ENCODE measurements at regions not wholly inside any gene's neighbourhood (a gene's known extent, or its start where the extent isn't known, plus 50 kb on each side); places are given as distances from the start of the nearest gene placed in this dataset.

- no peak for DNase-seq (ENCODE audit: extremely low spot score)
Measured at GRCh38 chr10:52631648-52632047, 140.9 kb downstream of the MBL2 start.

GRCh38 chr10:52632591-52632990 lies 140.0 kb downstream of the MBL2 start:
- no peak for DNase-seq (ENCODE audit: extremely low spot score)

More at GRCh38 chr10:52631648-52632047, 140.9 kb downstream of the MBL2 start:
- Histone ChIP-seq H3K4me3 (ENCODE audit: low read depth, low read length) (no peak overlapping the region), H3K36me3 (ENCODE audit: insufficient read depth) (no peaks in the 10 kb centered on the region), H3K27ac (ENCODE audit: low read depth) (no peak overlapping the region), H3K4me1 (ENCODE audit: insufficient read depth) (no peaks in the 10 kb centered on the region)

GRCh38 chr10:52633266-52633665 lies 139.3 kb downstream of the MBL2 start:
- Histone ChIP-seq H3K4me1 (ENCODE audit: insufficient read depth) (no peaks in the 10 kb centered on the region), H3K36me3 (ENCODE audit: insufficient read depth) (no peaks in the 10 kb centered on the region), H3K4me3 (ENCODE audit: low read depth, low read length) (no peak overlapping the region), H3K27ac (ENCODE audit: low read depth) (no peak overlapping the region)
- 51% methylated on average over 2 of the region's 2 CpGs for WGBS
- DNase-seq (ENCODE audit: extremely low spot score) = no peak

More at GRCh38 chr10:52632591-52632990, 140.0 kb downstream of the MBL2 start:
- no peaks in the 10 kb centered on the region for H3K4me1 ChIP-seq (ENCODE audit: insufficient read depth)
- no peak overlapping the region for H3K4me3 ChIP-seq (ENCODE audit: low read depth, low read length)
- WGBS = 31% methylated on average over 3 of the region's 3 CpGs
- H3K36me3 ChIP-seq (ENCODE audit: insufficient read depth) = no peaks in the 10 kb centered on the region
- no peak overlapping the region for H3K27ac ChIP-seq (ENCODE audit: low read depth)

- Histone ChIP-seq H3K36me3 (ENCODE audit: insufficient read depth) (no peaks in the 10 kb centered on the region), H3K4me3 (ENCODE audit: low read depth, low read length) (no peak overlapping the region), H3K4me1 (ENCODE audit: insufficient read depth) (no peaks in the 10 kb centered on the region), H3K27ac (ENCODE audit: low read depth) (no peak overlapping the region)
- DNase-seq (ENCODE audit: extremely low spot score) = no peak
- WGBS = 47% methylated on average over 1 of the region's 1 CpG
Measured at GRCh38 chr10:52635651-52636050, 136.9 kb downstream of the MBL2 start.

- H3K36me3 ChIP-seq (ENCODE audit: insufficient read depth) = no peaks in the 10 kb centered on the region
- no peak overlapping the region for H3K4me3 ChIP-seq (ENCODE audit: low read depth, low read length)
- DNase-seq (ENCODE audit: extremely low spot score) = no peak
- no peaks in the 10 kb centered on the region for H3K4me1 ChIP-seq (ENCODE audit: insufficient read depth)
- no peak overlapping the region for H3K27ac ChIP-seq (ENCODE audit: low read depth)
Measured at GRCh38 chr10:52636874-52637273, 135.7 kb downstream of the MBL2 start.

GRCh38 chr10:52637592-52637991 lies 135.0 kb downstream of the MBL2 start:
- Histone ChIP-seq H3K36me3 (ENCODE audit: insufficient read depth) (no peaks in the 10 kb centered on the region), H3K4me3 (ENCODE audit: low read depth, low read length) (no peak overlapping the region), H3K4me1 (ENCODE audit: insufficient read depth) (no peaks in the 10 kb centered on the region), H3K27ac (ENCODE audit: low read depth) (no peak overlapping the region)
- no peak for DNase-seq (ENCODE audit: extremely low spot score)
- WGBS = 71% methylated on average over 1 of the region's 1 CpG

- Histone ChIP-seq H3K4me3 (ENCODE audit: low read depth, low read length) (no peak overlapping the region), H3K27ac (ENCODE audit: low read depth) (no peak overlapping the region), H3K36me3 (ENCODE audit: insufficient read depth) (no peaks in the 10 kb centered on the region), H3K4me1 (ENCODE audit: insufficient read depth) (no peaks in the 10 kb centered on the region)
- DNase-seq (ENCODE audit: extremely low spot score) = no peak
- 1% methylated on average over 1 of the region's 1 CpG for WGBS
Measured at GRCh38 chr10:52639652-52640051, 132.9 kb downstream of the MBL2 start.

- 62% methylated on average over 4 of the region's 4 CpGs for WGBS
- Histone ChIP-seq H3K27ac (ENCODE audit: low read depth) (no peak overlapping the region), H3K36me3 (ENCODE audit: insufficient read depth) (no peaks in the 10 kb centered on the region), H3K4me1 (ENCODE audit: insufficient read depth) (no peaks in the 10 kb centered on the region), H3K4me3 (ENCODE audit: low read depth, low read length) (no peak overlapping the region)
- DNase-seq (ENCODE audit: extremely low spot score) = no peak
Measured at GRCh38 chr10:52642208-52642607, 130.4 kb downstream of the MBL2 start.

- no peaks in the 10 kb centered on the region for H3K36me3 ChIP-seq (ENCODE audit: insufficient read depth)
- no peak overlapping the region for H3K4me3 ChIP-seq (ENCODE audit: low read depth, low read length)
- DNase-seq (ENCODE audit: extremely low spot score) = no peak
- no peak overlapping the region for H3K27ac ChIP-seq (ENCODE audit: low read depth)
- H3K4me1 ChIP-seq (ENCODE audit: insufficient read depth) = no peaks in the 10 kb centered on the region
- WGBS = 37% methylated on average over 3 of the region's 3 CpGs
Measured at GRCh38 chr10:52644373-52645186, 128.0 kb downstream of the MBL2 start.

GRCh38 chr10:52645187-52645758 lies 127.3 kb downstream of the MBL2 start:
- H3K4me3 ChIP-seq (ENCODE audit: low read depth, low read length) = no peak overlapping the region
- no peak for DNase-seq (ENCODE audit: extremely low spot score)
- H3K4me1 ChIP-seq (ENCODE audit: insufficient read depth) = no peaks in the 10 kb centered on the region
- no peaks in the 10 kb centered on the region for H3K36me3 ChIP-seq (ENCODE audit: insufficient read depth)
- WGBS = 54% methylated on average over 4 of the region's 4 CpGs
- H3K27ac ChIP-seq (ENCODE audit: low read depth) = no peak overlapping the region

- Histone ChIP-seq H3K27ac (ENCODE audit: low read depth) (no peak overlapping the region), H3K36me3 (ENCODE audit: insufficient read depth) (no peaks in the 10 kb centered on the region), H3K4me3 (ENCODE audit: low read depth, low read length) (no peak overlapping the region), H3K4me1 (ENCODE audit: insufficient read depth) (no peaks in the 10 kb centered on the region)
- no peak for DNase-seq (ENCODE audit: extremely low spot score)
- 28% methylated on average over 1 of the region's 1 CpG for WGBS
Measured at GRCh38 chr10:52649511-52649910, 123.1 kb downstream of the MBL2 start.

GRCh38 chr10:52650873-52651272 lies 121.7 kb downstream of the MBL2 start:
- H3K4me3 ChIP-seq (ENCODE audit: low read depth, low read length) = no peak overlapping the region
- WGBS = 89% methylated on average over 4 of the region's 4 CpGs
- H3K4me1 ChIP-seq (ENCODE audit: insufficient read depth) = no peaks in the 10 kb centered on the region
- no peak for DNase-seq (ENCODE audit: extremely low spot score)
- no peaks in the 10 kb centered on the region for H3K36me3 ChIP-seq (ENCODE audit: insufficient read depth)
- H3K27ac ChIP-seq (ENCODE audit: low read depth) = no peak overlapping the region

GRCh38 chr10:52651293-52651692 lies 121.3 kb downstream of the MBL2 start:
- H3K4me1 ChIP-seq (ENCODE audit: insufficient read depth) = no peaks in the 10 kb centered on the region
- no peak overlapping the region for H3K4me3 ChIP-seq (ENCODE audit: low read depth, low read length)
- no peak for DNase-seq (ENCODE audit: extremely low spot score)
- WGBS = 52% methylated on average over 3 of the region's 3 CpGs
- H3K27ac ChIP-seq (ENCODE audit: low read depth) = no peak overlapping the region
- H3K36me3 ChIP-seq (ENCODE audit: insufficient read depth) = no peaks in the 10 kb centered on the region

GRCh38 chr10:52652431-52653262 lies 119.9 kb downstream of the MBL2 start:
- no peak overlapping the region for H3K27ac ChIP-seq (ENCODE audit: low read depth)
- 47% methylated on average over 7 of the region's 7 CpGs for WGBS
- no peaks in the 10 kb centered on the region for H3K36me3 ChIP-seq (ENCODE audit: insufficient read depth)
- no peaks in the 10 kb centered on the region for H3K4me1 ChIP-seq (ENCODE audit: insufficient read depth)
- H3K4me3 ChIP-seq (ENCODE audit: low read depth, low read length) = no peak overlapping the region
- no peak for DNase-seq (ENCODE audit: extremely low spot score)

Data from urinary bladder (tissue), 3 donors.